ENCODE measurements at regions not wholly inside any gene's neighbourhood (a gene's known extent, or its start where the extent isn't known, plus 50 kb on each side); places are given as distances from the start of the nearest gene placed in this dataset.

GRCh38 chr6:56770011-56770520, 127.4 kb upstream of the DST start:
- no CpG with 5 or more reads among the region's 2 CpGs for WGBS (ENCODE audit: insufficient coverage)
- H3K9ac ChIP-seq (ENCODE audit: low read length) = no peak overlapping the region
- no peaks in the 10 kb centered on the region for H3K79me2 ChIP-seq (ENCODE audit: control insufficient read depth, insufficient read depth, low read length)
- no peaks in the 10 kb centered on the region for H4K20me1 ChIP-seq (ENCODE audit: control insufficient read depth, insufficient read depth, low read length, poor library complexity, severe bottlenecking)
- no peak overlapping the region for H3K4me3 Mint-ChIP-seq
- H3K9me3 ChIP-seq (ENCODE audit: control extremely low read depth in 1 of 3, control insufficient read depth in 2 of 3, insufficient read depth in 1 of 3, low read length in 2 of 3) = no peaks in the 10 kb centered on the region
- ChIA-PET CTCF (no interaction called here), POLR2A (no interaction called here)
- H2AFZ ChIP-seq (ENCODE audit: insufficient read depth, low read depth, low read length, poor library complexity, severe bottlenecking) = no peak overlapping the region
- H3K36me3 ChIP-seq (replicated peaks in 1 of 2; ENCODE audit: control extremely low read depth in 1 of 2, control insufficient read depth in 1 of 2, extremely low read depth in 1 of 2, insufficient read depth in 2 of 2, low read length in 1 of 2) = no peaks in the 10 kb centered on the region
- DNase-seq (no peak), ATAC-seq (ENCODE audit: low read depth) (no peak)
- H3K9me3 Mint-ChIP-seq (ENCODE audit: insufficient read depth) = no peaks in the 10 kb centered on the region
- H3K27me3 ChIP-seq (replicated peaks in 1 of 4; ENCODE audit: control extremely low read depth in 1 of 4, control insufficient read depth in 3 of 4, insufficient read depth in 4 of 4, low read length in 3 of 4) = no peaks in the 10 kb centered on the region
- no peaks in the 10 kb centered on the region for H3K4me1 ChIP-seq (ENCODE audit: control insufficient read depth in 2 of 2, insufficient read depth in 2 of 2, low read length in 2 of 2)
- H3K27ac ChIP-seq (ENCODE audit: low read length in 2 of 2) = no peak overlapping the region
- H3K27ac Mint-ChIP-seq = no peak overlapping the region
- peaks cover 3% of the 10 kb centered on the region for H3K27me3 Mint-ChIP-seq
- H3K4me3 ChIP-seq (ENCODE audit: control extremely low read depth in 1 of 5, extremely low read depth in 1 of 5, insufficient read depth in 1 of 5, low read depth in 2 of 5, low read length in 4 of 5) = no peak overlapping the region
- H3K4me2 ChIP-seq (replicated peaks; ENCODE audit: low read depth, low read length, poor library complexity, severe bottlenecking) = no peak overlapping the region
- no peak for TF ChIP-seq CTCF (IDR thresholded peaks at IDR 0.05)
- TF ChIP-seq EZH2 (IDR thresholded peaks at IDR 0.05; ENCODE audit: borderline replicate concordance, insufficient read depth, low read depth, low read length, poor library complexity, severe bottlenecking) = no peak
- intact Hi-C loops (cut with micrococcal nuclease) = no loop called here
- H3K4me1 Mint-ChIP-seq = no peaks in the 10 kb centered on the region

- no peak overlapping the region for H3K27ac ChIP-seq (ENCODE audit: low read length in 2 of 2)
- no peaks in the 10 kb centered on the region for H3K4me1 ChIP-seq (ENCODE audit: control insufficient read depth in 2 of 2, insufficient read depth in 2 of 2, low read length in 2 of 2)
- no peak overlapping the region for H2AFZ ChIP-seq (ENCODE audit: insufficient read depth, low read depth, low read length, poor library complexity, severe bottlenecking)
- H3K36me3 ChIP-seq (replicated peaks in 1 of 2; ENCODE audit: control extremely low read depth in 1 of 2, control insufficient read depth in 1 of 2, extremely low read depth in 1 of 2, insufficient read depth in 2 of 2, low read length in 1 of 2) = no peaks in the 10 kb centered on the region
- H3K9ac ChIP-seq (ENCODE audit: low read length) = no peak overlapping the region
- ATAC-seq (ENCODE audit: low read depth) = no peak
- no peak overlapping the region for H3K4me3 ChIP-seq (ENCODE audit: control extremely low read depth in 1 of 5, extremely low read depth in 1 of 5, insufficient read depth in 1 of 5, low read depth in 2 of 5, low read length in 4 of 5)
- Mint-ChIP-seq H3K4me3 (no peak overlapping the region), H3K4me1 (no peaks in the 10 kb centered on the region), H3K27me3 (peaks cover 3% of the 10 kb centered on the region), H3K27ac (no peak overlapping the region), H3K9me3 (ENCODE audit: insufficient read depth) (no peaks in the 10 kb centered on the region)
- ChIA-PET POLR2A (no interaction called here), CTCF (no interaction called here)
- WGBS (ENCODE audit: insufficient coverage) = no CpG with 5 or more reads among the region's 4 CpGs
- no peaks in the 10 kb centered on the region for H3K27me3 ChIP-seq (replicated peaks in 1 of 4; ENCODE audit: control extremely low read depth in 1 of 4, control insufficient read depth in 3 of 4, insufficient read depth in 4 of 4, low read length in 3 of 4)
- no peaks in the 10 kb centered on the region for H3K9me3 ChIP-seq (ENCODE audit: control extremely low read depth in 1 of 3, control insufficient read depth in 2 of 3, insufficient read depth in 1 of 3, low read length in 2 of 3)
- no peaks in the 10 kb centered on the region for H3K79me2 ChIP-seq (ENCODE audit: control insufficient read depth, insufficient read depth, low read length)
- no peaks in the 10 kb centered on the region for H4K20me1 ChIP-seq (ENCODE audit: control insufficient read depth, insufficient read depth, low read length, poor library complexity, severe bottlenecking)
- no peak overlapping the region for H3K4me2 ChIP-seq (replicated peaks; ENCODE audit: low read depth, low read length, poor library complexity, severe bottlenecking)
- TF ChIP-seq CTCF (IDR thresholded peaks at IDR 0.05) (no peak), EZH2 (IDR thresholded peaks at IDR 0.05; ENCODE audit: borderline replicate concordance, insufficient read depth, low read depth, low read length, poor library complexity, severe bottlenecking) (no peak)
- intact Hi-C loops (cut with micrococcal nuclease) = no loop called here
- DNase-seq = no peak
Measured at GRCh38 chr6:56767892-56768531, 125.3 kb upstream of the DST start.

Measured in B cell (primary cell).